Trophoblast cell (in vitro differentiated cells and primary cell): ENCODE measurements at regions not wholly inside any gene's neighbourhood (a gene's known extent, or its start where the extent isn't known, plus 50 kb on each side); places are given as distances from the start of the nearest gene placed in this dataset.
"Not testable (repeated sequence)": the region's sequence is repeated elsewhere in the genome, so short reads cannot be mapped to it uniquely, and the experiment has no call there.

ENCODE experiments used
- DNase-seq, 2 donors: peaks; one replicate each; pipeline ENCODE4 v3.0.0-alpha.2; 2016
- H2AFZ ChIP-seq: 2 replicates; pipeline ENCODE4 v1.6.1; 2013; ENCODE audit warnings: low read length, moderate library complexity, mild to moderate bottlenecking; ENCODE audit not compliant: insufficient read depth, poor library complexity
- H2AK5ac ChIP-seq: 2 replicates; pipeline ENCODE4 v1.6.1; 2013; ENCODE audit warnings: mild to moderate bottlenecking, low read length
- H2BK120ac ChIP-seq: 2 replicates; pipeline ENCODE4 v1.6.1; 2013; ENCODE audit warnings: low read length, mild to moderate bottlenecking, moderate library complexity; ENCODE audit not compliant: insufficient read depth, poor library complexity
- H2BK12ac ChIP-seq: 2 replicates; pipeline ENCODE4 v1.6.1; 2013; ENCODE audit warnings: mild to moderate bottlenecking, low read length, moderate library complexity
- H2BK5ac ChIP-seq: 2 replicates; pipeline ENCODE4 v1.6.1; 2013; ENCODE audit warnings: low read length, low read depth, moderate library complexity, mild to moderate bottlenecking; ENCODE audit not compliant: poor library complexity
- H3K14ac ChIP-seq: 2 replicates; pipeline ENCODE4 v1.6.1; 2013; ENCODE audit warnings: mild to moderate bottlenecking, low read length
- H3K18ac ChIP-seq: 2 replicates; pipeline ENCODE4 v1.6.1; 2013; ENCODE audit warnings: mild to moderate bottlenecking, low read length
- H3K23ac ChIP-seq: 2 replicates; pipeline ENCODE4 v1.6.1; 2013; ENCODE audit warnings: low read length
- H3K27ac ChIP-seq: 2 replicates; pipeline ENCODE4 v1.5.1; 2013; ENCODE audit warnings: low read depth, mild to moderate bottlenecking, inconsistent platforms, low read length, moderate library complexity
- H3K27me3 ChIP-seq: 2 replicates; pipeline ENCODE4 v1.6.1; 2013; ENCODE audit warnings: inconsistent platforms, mild to moderate bottlenecking, low read length, moderate library complexity; ENCODE audit not compliant: insufficient read depth
- H3K36me3 ChIP-seq, 2 experiments: 1 replicate in 1 of 2; 2 replicates in 1 of 2; pipeline ENCODE4 v1.6.1; 2013; ENCODE audit warnings: low read length in 2 of 2, mild to moderate bottlenecking in 2 of 2, moderate library complexity in 1 of 2; ENCODE audit not compliant: insufficient read depth in 2 of 2, control insufficient read depth in 1 of 2
- H3K4ac ChIP-seq: 2 replicates; pipeline ENCODE4 v1.6.1; 2013; ENCODE audit warnings: low read depth, mild to moderate bottlenecking, low read length, moderate library complexity
- H3K4me1 ChIP-seq, 2 experiments: 1 replicate in 1 of 2; 2 replicates in 1 of 2; pipeline ENCODE4 v1.6.1; 2013; ENCODE audit warnings: low read length in 2 of 2, mild to moderate bottlenecking in 2 of 2, moderate library complexity in 1 of 2; ENCODE audit not compliant: insufficient read depth in 2 of 2, control insufficient read depth in 1 of 2
- H3K4me2 ChIP-seq: 2 replicates; pipeline ENCODE4 v1.6.1; 2013; ENCODE audit warnings: inconsistent platforms, mild to moderate bottlenecking, low read length, moderate library complexity
- H3K4me3 ChIP-seq: 2 replicates; pipeline ENCODE4 v1.5.1; 2013; ENCODE audit warnings: mild to moderate bottlenecking, low read depth, low read length, inconsistent platforms
- H3K79me1 ChIP-seq: one replicate; pipeline ENCODE4 v1.6.1; 2013; ENCODE audit warnings: low read length
- H3K79me2 ChIP-seq: 2 replicates; pipeline ENCODE4 v1.6.1; 2013; ENCODE audit warnings: low read length, mild to moderate bottlenecking; ENCODE audit not compliant: control insufficient read depth, insufficient read depth, poor library complexity
- H3K9ac ChIP-seq: 2 replicates; pipeline ENCODE4 v1.6.1; 2013; ENCODE audit warnings: mild to moderate bottlenecking, low read length
- H3K9me3 ChIP-seq: 2 replicates; pipeline ENCODE4 v1.6.1; 2013; ENCODE audit warnings: low read depth, mild to moderate bottlenecking, control low read depth, inconsistent platforms, low read length; ENCODE audit not compliant: insufficient read depth
- H4K12ac ChIP-seq: 2 replicates; pipeline ENCODE4 v1.6.1; 2013; ENCODE audit warnings: low read depth, mild to moderate bottlenecking, low read length, moderate library complexity
- H4K8ac ChIP-seq: 2 replicates; pipeline ENCODE4 v1.6.1; 2013; ENCODE audit warnings: low read depth, mild to moderate bottlenecking, low read length, moderate library complexity
- H4K91ac ChIP-seq: one replicate; pipeline ENCODE4 v1.6.1; 2013; ENCODE audit warnings: low read depth, mild to moderate bottlenecking, low read length, moderate library complexity
- WGBS: extraction: QIAGEN DNeasy Blood & Tissue Kit; methylation state at CpG from one replicate; pipeline ENCODE4 v1.1.7; 2013; ENCODE audit warnings: missing lambda C conversion rate; ENCODE audit not compliant: insufficient read length, insufficient coverage; ENCODE audit errors: extremely low coverage; 5-methylcytosine and 5-hydroxymethylcytosine counted together

DNA sequence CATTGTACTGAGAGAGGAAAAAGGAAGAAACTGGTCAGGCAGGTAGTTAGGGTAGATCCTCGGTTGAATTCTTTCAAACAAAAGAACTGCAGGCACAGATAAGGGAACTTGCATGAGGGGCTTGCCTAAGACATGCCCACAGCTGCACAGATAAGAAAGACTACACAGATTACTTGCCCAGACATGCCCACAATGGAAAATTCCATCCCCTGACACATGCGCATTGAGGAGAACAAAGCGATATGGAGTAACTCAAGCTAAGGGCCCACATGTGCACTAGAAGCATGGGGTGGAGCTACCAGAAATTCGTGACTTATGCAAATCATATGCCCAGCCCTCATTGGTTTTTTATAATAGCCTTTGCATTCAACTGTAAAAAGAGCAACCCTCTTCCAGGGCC is 181.3 kb upstream of the ZNF521 start:
- peak overlapping the region; percentile 89 for H4K91ac ChIP-seq
- H3K4me2 ChIP-seq: no peak overlapping the region
- DNase-seq: peak in 1 of 2 donors; percentile 20
- no peak overlapping the region for H2AK5ac ChIP-seq
- no peak overlapping the region for H3K27ac ChIP-seq
- H2AFZ ChIP-seq: no peak overlapping the region
- no peak overlapping the region for H2BK12ac ChIP-seq
- H2BK120ac ChIP-seq: no peak overlapping the region
- H4K12ac ChIP-seq: no peak overlapping the region
- H4K8ac ChIP-seq: no peak overlapping the region
- no peaks in the 10 kb centered on the region for H3K79me1 ChIP-seq
- H3K36me3 ChIP-seq: no peaks in the 10 kb centered on the region
- H3K79me2 ChIP-seq: no peaks in the 10 kb centered on the region
- H3K9ac ChIP-seq: no peak overlapping the region
- peaks cover 4% of the 10 kb centered on the region for H3K9me3 ChIP-seq
- H3K18ac ChIP-seq: no peak overlapping the region
- H3K14ac ChIP-seq: no peak overlapping the region
- H3K4me3 ChIP-seq: no peak overlapping the region
- H3K23ac ChIP-seq: no peak overlapping the region
- peak overlapping the region; percentile 26 for H2BK5ac ChIP-seq
- no peaks in the 10 kb centered on the region for H3K27me3 ChIP-seq
- WGBS: no CpG with 5 or more reads among the region's 4 CpGs
- no peaks in the 10 kb centered on the region for H3K4me1 ChIP-seq
- no peak overlapping the region for H3K4ac ChIP-seq

DNA sequence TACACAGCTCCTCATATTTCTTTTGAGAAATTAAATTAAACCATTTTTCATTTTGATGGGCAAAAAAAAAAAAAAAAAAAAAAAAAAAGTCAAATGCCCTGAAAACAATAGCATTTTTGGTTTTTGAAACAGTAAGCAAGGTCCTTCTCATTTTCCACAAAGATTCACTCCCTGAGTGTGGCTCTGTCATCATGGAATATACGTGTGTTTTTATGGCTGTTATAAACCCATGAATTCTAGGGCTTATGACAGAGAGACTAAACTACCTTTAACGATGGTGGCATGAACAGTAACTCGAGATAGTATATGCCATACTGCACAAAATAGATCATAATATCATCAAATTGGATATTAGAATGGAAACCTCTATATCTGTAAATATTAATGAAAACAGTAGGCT is 179.2 kb upstream of the ZNF521 start:
- H3K36me3 ChIP-seq: no peaks in the 10 kb centered on the region
- no peak overlapping the region for H2AK5ac ChIP-seq
- H3K27ac ChIP-seq: no peak overlapping the region
- no peak overlapping the region for H3K4me2 ChIP-seq
- H3K9me3 ChIP-seq: peaks cover 4% of the 10 kb centered on the region
- WGBS: no CpG with 5 or more reads among the region's 3 CpGs
- H3K79me2 ChIP-seq: no peaks in the 10 kb centered on the region
- H3K14ac ChIP-seq: no peak overlapping the region
- H3K4ac ChIP-seq: no peak overlapping the region
- no peaks in the 10 kb centered on the region for H3K27me3 ChIP-seq
- H4K12ac ChIP-seq: no peak overlapping the region
- no peak overlapping the region for H2AFZ ChIP-seq
- H3K4me3 ChIP-seq: no peak overlapping the region
- H3K4me1 ChIP-seq: no peaks in the 10 kb centered on the region
- no peak for DNase-seq
- H3K18ac ChIP-seq: no peak overlapping the region
- H3K79me1 ChIP-seq: no peaks in the 10 kb centered on the region
- no peak overlapping the region for H3K23ac ChIP-seq
- H2BK120ac ChIP-seq: no peak overlapping the region
- no peak overlapping the region for H4K8ac ChIP-seq
- no peak overlapping the region for H4K91ac ChIP-seq
- H2BK12ac ChIP-seq: no peak overlapping the region
- H3K9ac ChIP-seq: no peak overlapping the region
- H2BK5ac ChIP-seq: no peak overlapping the region

DNA sequence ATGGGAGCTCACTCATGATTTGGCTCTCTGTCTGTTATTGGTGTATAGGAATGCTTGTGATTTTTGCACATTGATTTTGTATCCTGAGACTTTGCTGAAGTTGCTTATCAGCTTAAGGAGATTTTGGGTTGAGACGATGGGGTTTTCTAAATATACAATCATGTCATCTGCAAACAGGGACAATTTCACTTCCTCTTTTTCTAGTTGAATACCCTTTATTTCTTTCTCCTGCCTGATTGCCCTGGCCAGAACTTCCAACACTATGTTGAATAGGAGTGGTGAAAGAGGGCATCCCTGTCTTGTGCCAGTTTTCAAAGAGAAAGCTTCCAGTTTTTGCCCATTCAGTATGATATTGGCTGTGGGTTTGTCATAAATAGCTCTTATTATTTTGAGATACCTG is 173.8 kb upstream of the ZNF521 start:
- not testable (repeated sequence) for DNase-seq, H2AK5ac ChIP-seq, H3K18ac ChIP-seq, H4K8ac ChIP-seq, H3K9ac ChIP-seq, H3K4me3 ChIP-seq, H3K23ac ChIP-seq, H3K4ac ChIP-seq, H3K14ac ChIP-seq, H3K79me2 ChIP-seq, H2AFZ ChIP-seq, H2BK5ac ChIP-seq, H2BK120ac ChIP-seq, H4K91ac ChIP-seq, H3K27me3 ChIP-seq, H3K79me1 ChIP-seq, H3K27ac ChIP-seq, H3K4me1 ChIP-seq, H3K4me2 ChIP-seq, H3K36me3 ChIP-seq, H2BK12ac ChIP-seq, H3K9me3 ChIP-seq, H4K12ac ChIP-seq
- no CpG with 5 or more reads among the region's 1 CpG for WGBS

DNA sequence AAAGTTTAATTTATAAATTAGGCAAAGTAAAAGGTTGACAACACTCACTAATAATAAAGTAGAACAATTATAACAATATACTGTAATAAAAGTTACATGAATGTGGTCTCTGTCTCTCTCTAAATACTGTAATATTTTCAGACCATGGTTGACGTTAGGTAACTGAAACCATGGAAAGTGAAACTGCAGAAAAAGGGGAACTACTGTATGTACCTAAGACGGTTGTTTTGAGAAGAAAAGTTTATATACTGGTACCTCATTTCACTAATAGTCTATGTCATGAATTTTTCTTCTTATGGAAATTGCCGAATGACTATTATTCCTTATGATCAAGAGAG is 166.7 kb upstream of the ZNF521 start:
- Histone ChIP-seq H3K4me3 (no peak overlapping the region), H2AFZ (no peak overlapping the region), H3K4me1 (peaks cover 3 to 7% of the 10 kb centered on the region in 2 experiments), H2BK5ac (no peak overlapping the region), H2AK5ac (no peak overlapping the region), H2BK120ac (no peak overlapping the region), H3K4ac (no peak overlapping the region), H3K36me3 (no peaks in the 10 kb centered on the region), H3K79me1 (peaks cover 6% of the 10 kb centered on the region), H3K9me3 (no peaks in the 10 kb centered on the region), H3K23ac (no peak overlapping the region), H3K27me3 (no peaks in the 10 kb centered on the region), H4K12ac (no peak overlapping the region), H3K18ac (no peak overlapping the region), H3K79me2 (no peaks in the 10 kb centered on the region), H2BK12ac (no peak overlapping the region), H3K14ac (no peak overlapping the region), H3K27ac (no peak overlapping the region), H4K91ac (no peak overlapping the region), H4K8ac (no peak overlapping the region), H3K4me2 (no peak overlapping the region), H3K9ac (no peak overlapping the region)
- no CpG with 5 or more reads among the region's 3 CpGs for WGBS
- DNase-seq: no peak
